ENCODE measurements at regions not wholly inside any gene's neighbourhood (a gene's known extent, or its start where the extent isn't known, plus 50 kb on each side); places are given as distances from the start of the nearest gene placed in this dataset.

- no peak overlapping the region for H3K9ac ChIP-seq (replicated peaks; ENCODE audit: extremely low read depth, insufficient read depth, low read length)
- DNase-seq (ENCODE audit: low read depth, low spot score) (no peak), FAIRE-seq (no peak)
- ChIA-PET POLR2A (no interaction called here), CTCF (interaction anchor here (1.0 to 2.8 kb wide), 2 partner anchors 14 to 55 kb away, joined by 3 to 9 read pairs; no protein-coding TSS in a partner anchor)
- BruUV-seq (replicated peaks), result no TSS peak
- H3K79me2 ChIP-seq (ENCODE audit: control insufficient read depth, insufficient read depth, low read length), result no peaks in the 10 kb centered on the region
- H2AFZ ChIP-seq (ENCODE audit: low read depth, low read length), result no peak overlapping the region
- no peaks in the 10 kb centered on the region for H3K9me1 ChIP-seq (replicated peaks; ENCODE audit: control insufficient read depth, extremely low read depth, insufficient read depth, low read length)
- TF ChIP-seq GATA2 (IDR thresholded peaks at IDR 0.05; ENCODE audit: insufficient read depth, insufficient read length, low read depth, low read length), result no peak
- TF ChIP-seq FOS (IDR thresholded peaks at IDR 0.05; ENCODE audit: borderline replicate concordance, insufficient read depth, low read length), result no peak
- no peak for TF ChIP-seq JUN (IDR thresholded peaks at IDR 0.05; ENCODE audit: borderline replicate concordance, insufficient read depth, insufficient read length, low read depth)
- no peak for TF ChIP-seq POLR2A (IDR thresholded peaks at IDR 0.05; ENCODE audit: low read depth, low read length)
- no peak for TF ChIP-seq CTCF (IDR thresholded peaks at IDR 0.05; ENCODE audit: extremely low read depth in 1 of 2, insufficient read depth in 1 of 2, low read depth in 1 of 2, low read length in 2 of 2)
- no peak for TF ChIP-seq MAX (IDR thresholded peaks at IDR 0.05; ENCODE audit: insufficient read depth, insufficient read length)
- no peak for TF ChIP-seq MYC (IDR thresholded peaks at IDR 0.05; ENCODE audit: low read depth, low read length)
- TF ChIP-seq EZH2 (IDR thresholded peaks at IDR 0.05; ENCODE audit: borderline replicate concordance, low read depth, low read length, severe bottlenecking), result no peak
- dilution Hi-C loops (cut with MboI; ENCODE audit: extremely low pct_ligation_motif_present, low sequenced_read_pairs), result no loop called here
- H3K27me3 ChIP-seq (ENCODE audit: control insufficient read depth in 2 of 2, insufficient read depth in 2 of 2, low read length in 2 of 2), result no peaks in the 10 kb centered on the region
- H3K4me3 ChIP-seq (replicated peaks in 1 of 3; ENCODE audit: insufficient read depth in 1 of 3, low read depth in 1 of 3, low read length in 3 of 3), result no peak overlapping the region
- H3K27ac ChIP-seq (ENCODE audit: insufficient read depth, low read depth, low read length), result no peak overlapping the region
- no peaks in the 10 kb centered on the region for H3K36me3 ChIP-seq (ENCODE audit: control insufficient read depth in 2 of 2, extremely low read depth in 1 of 2, insufficient read depth in 2 of 2, low read length in 2 of 2)
- no peaks in the 10 kb centered on the region for H3K9me3 ChIP-seq (replicated peaks; ENCODE audit: control insufficient read depth, insufficient read depth, low read length)
- H4K20me1 ChIP-seq (replicated peaks; ENCODE audit: control insufficient read depth, extremely low read depth, insufficient read depth, low read length), result no peaks in the 10 kb centered on the region
- intact Hi-C loops (cut with micrococcal nuclease), result no loop called here
- H3K4me1 ChIP-seq (ENCODE audit: control insufficient read depth, extremely low read depth, insufficient read depth, low read length), result no peaks in the 10 kb centered on the region
- H3K4me2 ChIP-seq (ENCODE audit: insufficient read depth, low read length), result no peak overlapping the region
These were observed 60.0 kb upstream of the TGIF1 start for GRCh38 chr18:3389977-3390376.
